RWPE2 (cell line): ENCODE measurements at regions not wholly inside any gene's neighbourhood (a gene's known extent, or its start where the extent isn't known, plus 50 kb on each side); places are given as distances from the start of the nearest gene placed in this dataset.
A peak's percentile ranks its signal among the peaks of the same experiment; 100 is the strongest.

ENCODE experiments used
- ATAC-seq: fragments of 200-7000 bp; cut with Tn5 transposase; 3 replicates; pipeline ENCODE4 v1.9.1; 2021; ENCODE audit warnings: low read depth
- DNase-seq: peaks from one replicate; pipeline ENCODE4 v3.0.0-alpha.2; 2020; ENCODE audit warnings: low spot score
- H3K27ac ChIP-seq: fragments of 450-650 bp; 2 replicates; pipeline ENCODE4 v1.5.1; 2017; ENCODE audit warnings: mild to moderate bottlenecking; ENCODE audit not compliant: poor library complexity, severe bottlenecking
- H3K27me3 ChIP-seq: fragments of 250-450 bp; sonication (Bioruptor Pico); 2 replicates; pipeline ENCODE4 v1.5.1; 2021; ENCODE audit warnings: mild to moderate bottlenecking, moderate library complexity; ENCODE audit not compliant: insufficient read depth, poor library complexity, severe bottlenecking
- H3K36me3 ChIP-seq: fragments of 250-450 bp; sonication (Bioruptor Pico); 2 replicates; pipeline ENCODE4 v1.5.1; 2020; ENCODE audit warnings: low read depth, mild to moderate bottlenecking, moderate library complexity
- H3K4me1 ChIP-seq: fragments of 250-450 bp; sonication (Bioruptor Pico); 2 replicates; pipeline ENCODE4 v1.5.1; 2021; ENCODE audit warnings: mild to moderate bottlenecking, moderate library complexity; ENCODE audit not compliant: insufficient read depth, poor library complexity, severe bottlenecking
- H3K4me3 ChIP-seq: fragments of 250-450 bp; sonication (Bioruptor Pico); 2 replicates; pipeline ENCODE4 v1.5.1; 2021; ENCODE audit warnings: mild to moderate bottlenecking, moderate library complexity; ENCODE audit not compliant: severe bottlenecking
- H3K9me3 ChIP-seq: fragments of 250-450 bp; sonication (Bioruptor Pico); 2 replicates; pipeline ENCODE4 v1.5.1; 2021; ENCODE audit warnings: mild to moderate bottlenecking, moderate library complexity; ENCODE audit not compliant: severe bottlenecking
- CTCF ChIP-seq: fragments of 450-650 bp; IDR thresholded peaks from one replicate; pipeline ENCODE4 v1.5.1; 2017; ENCODE audit warnings: mild to moderate bottlenecking, moderate library complexity; ENCODE audit not compliant: poor library complexity, severe bottlenecking

- H3K27me3 ChIP-seq = no peaks in the 10 kb centered on the region
- no peaks in the 10 kb centered on the region for H3K9me3 ChIP-seq
- H3K4me3 ChIP-seq = no peak overlapping the region
- no peaks in the 10 kb centered on the region for H3K36me3 ChIP-seq
- no peak for TF ChIP-seq CTCF
- H3K4me1 ChIP-seq = no peaks in the 10 kb centered on the region
- no peak overlapping the region for H3K27ac ChIP-seq
- 0 out of 3 replicates have a peak, but pooled peaks have one; percentile 21 for ATAC-seq
- DNase-seq = no peak
Observed at GRCh38 chr5:103476811-103477210, 85.8 kb downstream of the NUDT12 start.

GRCh38 chr5:103475629-103476240, 86.9 kb downstream of the NUDT12 start:
- no peaks in the 10 kb centered on the region for H3K36me3 ChIP-seq
- H3K27ac ChIP-seq = no peak overlapping the region
- H3K27me3 ChIP-seq = no peaks in the 10 kb centered on the region
- no peaks in the 10 kb centered on the region for H3K9me3 ChIP-seq
- H3K4me3 ChIP-seq = no peak overlapping the region
- DNase-seq (no peak), ATAC-seq (peak; percentile 58)
- peak; percentile 94 for TF ChIP-seq CTCF
- H3K4me1 ChIP-seq = no peaks in the 10 kb centered on the region

- Histone ChIP-seq H3K36me3 (no peaks in the 10 kb centered on the region), H3K4me3 (no peak overlapping the region), H3K9me3 (no peaks in the 10 kb centered on the region), H3K4me1 (no peaks in the 10 kb centered on the region), H3K27ac (no peak overlapping the region), H3K27me3 (no peaks in the 10 kb centered on the region)
- ATAC-seq (no peak), DNase-seq (no peak)
- TF ChIP-seq CTCF = no peak
Observed at GRCh38 chr5:103474677-103475076, 87.9 kb downstream of the NUDT12 start.

GRCh38 chr5:103473725-103474124, 88.9 kb downstream of the NUDT12 start:
- no peaks in the 10 kb centered on the region for H3K9me3 ChIP-seq
- H3K4me3 ChIP-seq = no peak overlapping the region
- H3K27me3 ChIP-seq = no peaks in the 10 kb centered on the region
- ATAC-seq (no peak), DNase-seq (no peak)
- no peaks in the 10 kb centered on the region for H3K36me3 ChIP-seq
- H3K27ac ChIP-seq = no peak overlapping the region
- no peaks in the 10 kb centered on the region for H3K4me1 ChIP-seq
- no peak for TF ChIP-seq CTCF

- no peaks in the 10 kb centered on the region for H3K9me3 ChIP-seq
- no peak overlapping the region for H3K27ac ChIP-seq
- no peaks in the 10 kb centered on the region for H3K36me3 ChIP-seq
- no peak for TF ChIP-seq CTCF
- ATAC-seq = peak; percentile 62
- H3K4me3 ChIP-seq = no peak overlapping the region
- no peak for DNase-seq
- H3K4me1 ChIP-seq = no peaks in the 10 kb centered on the region
- H3K27me3 ChIP-seq = no peaks in the 10 kb centered on the region
Observed at GRCh38 chr5:103472830-103473229, 89.8 kb downstream of the NUDT12 start.
